Progenitor cell of endocrine pancreas (in vitro differentiated cells): ENCODE measurements at regions not wholly inside any gene's neighbourhood (a gene's known extent, or its start where the extent isn't known, plus 50 kb on each side); places are given as distances from the start of the nearest gene placed in this dataset.

Experiments
- DNase-seq: peaks from one replicate; pipeline ENCODE4 v3.0.0; 2021; ENCODE audit warnings: low spot score; ENCODE audit not compliant: unreplicated experiment
- H3K27ac Mint-ChIP-seq: 2 replicates; pipeline ENCODE4 v1.8.0; 2021; ENCODE audit warnings: mild to moderate bottlenecking, moderate library complexity, mixed read lengths
- H3K27me3 Mint-ChIP-seq: 2 replicates; pipeline ENCODE4 v1.8.0; 2021; ENCODE audit warnings: mixed read lengths
- H3K36me3 Mint-ChIP-seq: 2 replicates; pipeline ENCODE4 v1.8.0; 2022; ENCODE audit warnings: mixed read lengths; ENCODE audit not compliant: insufficient read depth
- H3K4me1 Mint-ChIP-seq: 2 replicates; pipeline ENCODE4 v1.8.0; 2021; ENCODE audit warnings: low read depth, mixed read lengths
- H3K4me3 Mint-ChIP-seq: 2 replicates; pipeline ENCODE4 v1.8.0; 2021; ENCODE audit warnings: low read depth, mild to moderate bottlenecking, moderate library complexity, mixed read lengths
- H3K9me3 Mint-ChIP-seq: 2 replicates; pipeline ENCODE4 v1.8.0; 2021; ENCODE audit warnings: low read depth, mixed read lengths
- TF ChIP-seq, protein P1 (sequence below): fragments of 200-600 bp; sonication (generic); IDR thresholded peaks from one replicate; pipeline ENCODE4 v1.5.0; 2021; ENCODE audit warnings: antibody characterized with exemption, mild to moderate bottlenecking; ENCODE audit not compliant: unreplicated experiment

- Mint-ChIP-seq H3K27me3 (no peaks in the 10 kb centered on the region), H3K27ac (no peak overlapping the region), H3K4me1 (peaks cover 9% of the 10 kb centered on the region), H3K36me3 (no peaks in the 10 kb centered on the region), H3K9me3 (no peaks in the 10 kb centered on the region), H3K4me3 (no peak overlapping the region)
- no peak for DNase-seq
- TF ChIP-seq, protein P1, sequence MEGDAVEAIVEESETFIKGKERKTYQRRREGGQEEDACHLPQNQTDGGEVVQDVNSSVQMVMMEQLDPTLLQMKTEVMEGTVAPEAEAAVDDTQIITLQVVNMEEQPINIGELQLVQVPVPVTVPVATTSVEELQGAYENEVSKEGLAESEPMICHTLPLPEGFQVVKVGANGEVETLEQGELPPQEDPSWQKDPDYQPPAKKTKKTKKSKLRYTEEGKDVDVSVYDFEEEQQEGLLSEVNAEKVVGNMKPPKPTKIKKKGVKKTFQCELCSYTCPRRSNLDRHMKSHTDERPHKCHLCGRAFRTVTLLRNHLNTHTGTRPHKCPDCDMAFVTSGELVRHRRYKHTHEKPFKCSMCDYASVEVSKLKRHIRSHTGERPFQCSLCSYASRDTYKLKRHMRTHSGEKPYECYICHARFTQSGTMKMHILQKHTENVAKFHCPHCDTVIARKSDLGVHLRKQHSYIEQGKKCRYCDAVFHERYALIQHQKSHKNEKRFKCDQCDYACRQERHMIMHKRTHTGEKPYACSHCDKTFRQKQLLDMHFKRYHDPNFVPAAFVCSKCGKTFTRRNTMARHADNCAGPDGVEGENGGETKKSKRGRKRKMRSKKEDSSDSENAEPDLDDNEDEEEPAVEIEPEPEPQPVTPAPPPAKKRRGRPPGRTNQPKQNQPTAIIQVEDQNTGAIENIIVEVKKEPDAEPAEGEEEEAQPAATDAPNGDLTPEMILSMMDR = no peak
These were observed 79.9 kb upstream of the SLC1A3 start for GRCh38 chr5:36526537-36526936.

- no peak for DNase-seq
- H3K4me1 Mint-ChIP-seq = peaks cover 6% of the 10 kb centered on the region
- no peak overlapping the region for H3K27ac Mint-ChIP-seq
- H3K36me3 Mint-ChIP-seq = no peaks in the 10 kb centered on the region
- no peaks in the 10 kb centered on the region for H3K9me3 Mint-ChIP-seq
- H3K27me3 Mint-ChIP-seq = no peaks in the 10 kb centered on the region
- H3K4me3 Mint-ChIP-seq = no peak overlapping the region
- TF ChIP-seq, protein P1 = no peak
These were observed 77.8 kb upstream of the SLC1A3 start for GRCh38 chr5:36528588-36528987.

GRCh38 chr5:36529142-36529541 is 77.3 kb upstream of the SLC1A3 start:
- TF ChIP-seq, protein P1 = no peak
- Mint-ChIP-seq H3K27me3 (no peaks in the 10 kb centered on the region), H3K36me3 (no peaks in the 10 kb centered on the region), H3K4me3 (no peak overlapping the region), H3K27ac (no peak overlapping the region), H3K9me3 (no peaks in the 10 kb centered on the region), H3K4me1 (peaks cover 6% of the 10 kb centered on the region)
- no peak for DNase-seq

- H3K9me3 Mint-ChIP-seq = no peaks in the 10 kb centered on the region
- no peak overlapping the region for H3K27ac Mint-ChIP-seq
- DNase-seq = no peak
- no peaks in the 10 kb centered on the region for H3K36me3 Mint-ChIP-seq
- no peaks in the 10 kb centered on the region for H3K27me3 Mint-ChIP-seq
- H3K4me3 Mint-ChIP-seq = no peak overlapping the region
- TF ChIP-seq, protein P1 = no peak
- peaks cover 2% of the 10 kb centered on the region for H3K4me1 Mint-ChIP-seq
These were observed 76.2 kb upstream of the SLC1A3 start for GRCh38 chr5:36530215-36530614.

GRCh38 chr5:36531401-36531800 is 75.0 kb upstream of the SLC1A3 start:
- H3K4me1 Mint-ChIP-seq = peaks cover 2% of the 10 kb centered on the region
- TF ChIP-seq, protein P1 = no peak
- no peak overlapping the region for H3K4me3 Mint-ChIP-seq
- H3K27ac Mint-ChIP-seq = no peak overlapping the region
- no peaks in the 10 kb centered on the region for H3K9me3 Mint-ChIP-seq
- H3K27me3 Mint-ChIP-seq = no peaks in the 10 kb centered on the region
- no peaks in the 10 kb centered on the region for H3K36me3 Mint-ChIP-seq
- no peak for DNase-seq
